Calu3 (cell line): ENCODE measurements at regions not wholly inside any gene's neighbourhood (a gene's known extent, or its start where the extent isn't known, plus 50 kb on each side); places are given as distances from the start of the nearest gene placed in this dataset.

Experiments used
- BruUV-seq: library from RNA; stranded (reverse); fragments of 400-500 nt; replicated peaks from 2 replicates; lab custom pipeline; 2021; lab: Mats Ljungman, UMichigan
- CTCF ChIA-PET: fragments of 300-600 bp; sonication (Branson Sonifier 250); formaldehyde crosslinking; loops from one replicate; lab custom pipeline; 2022; ENCODE audit warnings: antibody characterized with exemption; lab: Charles Lee
- DNase-seq: peaks from one replicate; pipeline ENCODE4 v3.0.0; 2022
- H3K27ac Mint-ChIP-seq: one replicate; pipeline ENCODE4 v1.8.0; 2022; ENCODE audit warnings: mixed read lengths; ENCODE audit not compliant: unreplicated experiment
- H3K27me3 Mint-ChIP-seq: one replicate; pipeline ENCODE4 v1.8.0; 2022; ENCODE audit warnings: mixed read lengths; ENCODE audit not compliant: unreplicated experiment
- H3K36me3 Mint-ChIP-seq: one replicate; pipeline ENCODE4 v1.8.0; 2022; ENCODE audit warnings: mild to moderate bottlenecking, moderate library complexity, mixed read lengths; ENCODE audit not compliant: insufficient read depth, unreplicated experiment
- H3K4me1 Mint-ChIP-seq: one replicate; pipeline ENCODE4 v1.8.0; 2022; ENCODE audit warnings: mild to moderate bottlenecking, low read depth, mixed read lengths; ENCODE audit not compliant: unreplicated experiment
- H3K4me3 Mint-ChIP-seq: one replicate; pipeline ENCODE4 v1.8.0; 2022; ENCODE audit warnings: mild to moderate bottlenecking, low read depth, moderate library complexity, mixed read lengths; ENCODE audit not compliant: unreplicated experiment
- H3K9me3 Mint-ChIP-seq: one replicate; pipeline ENCODE4 v1.8.0; 2022; ENCODE audit warnings: low read depth, mixed read lengths; ENCODE audit not compliant: unreplicated experiment
- intact Hi-C: fragments of 100-400 bp; cut with micrococcal nuclease; formaldehyde crosslinking; loops from one replicate; pipeline ENCODE4 v1.10.0; 2022; ENCODE audit not compliant: unreplicated experiment
- TF ChIP-seq, protein P1 (sequence below): fragments of 200-600 bp; IDR thresholded peaks from one replicate; pipeline ENCODE4 v1.8.0; 2022; ENCODE audit warnings: antibody characterized with exemption; ENCODE audit not compliant: unreplicated experiment

DNA sequence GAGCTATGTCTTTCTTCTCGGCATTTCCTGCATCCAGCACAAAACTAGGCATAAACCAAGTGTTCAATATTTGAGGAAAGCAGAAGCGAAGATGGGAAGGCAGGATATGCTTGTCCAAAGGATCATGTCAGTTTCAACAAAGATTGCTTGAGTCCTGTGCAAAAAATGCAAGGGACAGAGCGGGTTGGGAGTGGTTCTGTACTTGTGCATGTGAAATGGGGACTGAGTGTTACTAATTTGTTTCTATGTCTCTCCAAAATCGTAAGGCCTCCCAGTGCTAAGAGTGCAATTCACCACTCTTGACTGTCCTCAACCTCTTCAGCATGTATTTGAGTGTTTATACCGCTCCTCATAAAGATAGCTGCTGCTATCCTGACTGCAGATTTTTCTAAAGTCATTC lies 166.2 kb downstream of the DLEU7 start:
- TF ChIP-seq, protein P1, sequence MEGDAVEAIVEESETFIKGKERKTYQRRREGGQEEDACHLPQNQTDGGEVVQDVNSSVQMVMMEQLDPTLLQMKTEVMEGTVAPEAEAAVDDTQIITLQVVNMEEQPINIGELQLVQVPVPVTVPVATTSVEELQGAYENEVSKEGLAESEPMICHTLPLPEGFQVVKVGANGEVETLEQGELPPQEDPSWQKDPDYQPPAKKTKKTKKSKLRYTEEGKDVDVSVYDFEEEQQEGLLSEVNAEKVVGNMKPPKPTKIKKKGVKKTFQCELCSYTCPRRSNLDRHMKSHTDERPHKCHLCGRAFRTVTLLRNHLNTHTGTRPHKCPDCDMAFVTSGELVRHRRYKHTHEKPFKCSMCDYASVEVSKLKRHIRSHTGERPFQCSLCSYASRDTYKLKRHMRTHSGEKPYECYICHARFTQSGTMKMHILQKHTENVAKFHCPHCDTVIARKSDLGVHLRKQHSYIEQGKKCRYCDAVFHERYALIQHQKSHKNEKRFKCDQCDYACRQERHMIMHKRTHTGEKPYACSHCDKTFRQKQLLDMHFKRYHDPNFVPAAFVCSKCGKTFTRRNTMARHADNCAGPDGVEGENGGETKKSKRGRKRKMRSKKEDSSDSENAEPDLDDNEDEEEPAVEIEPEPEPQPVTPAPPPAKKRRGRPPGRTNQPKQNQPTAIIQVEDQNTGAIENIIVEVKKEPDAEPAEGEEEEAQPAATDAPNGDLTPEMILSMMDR: no peak
- no peaks in the 10 kb centered on the region for H3K27me3 Mint-ChIP-seq
- H3K36me3 Mint-ChIP-seq: peaks cover 11% of the 10 kb centered on the region
- intact Hi-C loops: no loop called here
- CTCF ChIA-PET: interaction anchor here (1.0 kb wide), 1 partner anchor 235 kb away, joined by 4 read pairs; no protein-coding TSS in a partner anchor
- DNase-seq: no peak
- H3K9me3 Mint-ChIP-seq: no peaks in the 10 kb centered on the region
- no peak overlapping the region for H3K27ac Mint-ChIP-seq
- no peaks in the 10 kb centered on the region for H3K4me1 Mint-ChIP-seq
- no peak overlapping the region for H3K4me3 Mint-ChIP-seq
- no TSS peak for BruUV-seq

DNA sequence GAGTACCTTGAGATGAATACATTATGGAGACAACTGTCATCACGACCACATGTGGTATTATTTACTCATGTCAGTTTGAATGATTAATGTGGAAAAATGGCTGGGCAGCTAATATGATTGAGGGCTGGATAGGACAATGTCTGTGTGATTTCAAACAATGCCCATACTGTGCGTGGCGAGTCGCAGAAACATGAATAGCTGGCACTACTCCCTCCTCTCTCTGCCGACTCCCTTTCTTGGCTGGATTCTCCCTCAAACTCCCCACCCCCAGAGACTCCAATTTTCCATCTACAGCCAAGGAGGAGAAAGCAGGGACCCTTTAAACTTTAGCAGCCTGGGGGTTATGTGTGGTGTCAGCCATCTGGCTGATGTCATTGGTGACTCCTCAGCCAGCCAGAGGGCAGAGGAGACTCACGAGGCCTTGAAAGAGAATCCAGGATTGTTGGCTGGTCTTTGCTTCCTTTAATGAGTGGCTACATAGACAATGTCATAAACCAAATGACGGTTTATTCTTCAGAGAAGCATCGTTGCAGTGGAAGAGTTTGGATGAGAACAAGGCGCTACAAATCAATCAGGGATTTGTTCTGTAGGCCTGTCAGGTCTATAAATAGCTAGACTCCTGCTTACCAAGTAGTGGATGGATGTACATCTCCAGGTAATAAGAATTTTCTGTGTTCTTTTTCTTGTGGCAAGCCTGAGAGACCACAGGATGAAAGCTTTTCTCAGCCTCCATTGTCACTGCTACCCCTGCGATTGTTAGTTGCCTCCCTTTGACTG lies 165.6 kb downstream of the DLEU7 start:
- no peak overlapping the region for H3K4me3 Mint-ChIP-seq
- intact Hi-C loops: no loop called here
- H3K27me3 Mint-ChIP-seq: no peaks in the 10 kb centered on the region
- H3K9me3 Mint-ChIP-seq: no peaks in the 10 kb centered on the region
- CTCF ChIA-PET: no interaction called here
- peak; percentile 8 for DNase-seq
- no peaks in the 10 kb centered on the region for H3K4me1 Mint-ChIP-seq
- peaks cover 11% of the 10 kb centered on the region for H3K36me3 Mint-ChIP-seq
- peak overlapping the region; percentile 61 for H3K27ac Mint-ChIP-seq
- BruUV-seq: no TSS peak
- TF ChIP-seq, protein P1: no peak

DNA sequence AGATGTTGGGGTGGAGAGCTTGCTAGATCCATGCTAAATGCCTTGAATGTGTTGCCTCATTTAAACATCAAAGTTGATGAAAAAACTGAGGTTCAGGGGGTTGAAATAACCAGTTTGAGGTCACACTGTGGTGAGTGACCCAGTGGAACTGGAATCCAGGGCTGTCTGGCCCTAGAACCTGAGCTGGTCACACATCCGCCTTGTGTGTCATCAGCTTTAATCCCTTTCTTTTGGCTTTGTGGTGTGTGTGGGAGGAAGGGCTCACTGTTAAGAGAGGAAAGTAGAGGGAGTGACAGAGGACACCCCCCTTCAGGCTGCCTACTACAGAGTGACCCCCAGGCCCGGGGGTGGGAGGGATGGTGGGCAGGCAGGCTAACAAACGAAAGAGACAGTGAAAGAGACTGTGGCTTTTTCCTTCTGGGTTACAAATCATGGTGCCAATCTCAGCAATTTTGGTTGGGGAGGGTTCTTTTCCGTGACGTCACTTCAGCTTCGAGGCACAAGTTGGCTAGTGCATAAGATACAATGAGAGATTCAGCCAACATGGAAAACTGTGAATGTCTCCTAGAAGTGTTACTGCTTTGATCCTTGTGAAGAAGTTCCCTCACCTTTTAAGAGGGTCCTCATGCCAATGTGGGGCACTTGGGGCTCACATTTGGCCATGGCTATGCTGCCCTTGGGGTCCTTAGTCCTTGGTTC lies 164.9 kb downstream of the DLEU7 start:
- Mint-ChIP-seq H3K27me3 (no peaks in the 10 kb centered on the region), H3K4me1 (no peaks in the 10 kb centered on the region)

DNA sequence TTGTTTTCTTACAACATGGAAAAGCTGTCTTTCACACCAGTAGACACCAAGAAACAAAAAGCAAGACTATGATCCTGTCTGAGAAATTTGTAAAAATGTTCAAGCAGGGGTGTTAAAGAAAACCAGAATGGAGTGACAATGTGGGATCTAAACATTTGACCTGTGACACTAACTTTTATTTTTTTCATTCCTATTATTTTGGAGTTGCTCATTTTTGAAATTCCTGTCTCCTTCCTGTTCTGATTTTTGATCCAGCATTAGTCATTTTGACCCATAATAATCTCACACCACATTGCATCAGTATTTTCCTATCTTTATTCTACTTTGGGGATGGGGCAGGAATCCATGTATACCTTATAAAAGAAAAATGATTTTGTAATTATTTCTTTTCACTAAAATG lies 164.2 kb downstream of the DLEU7 start:
- CTCF ChIA-PET: no interaction called here
- intact Hi-C loops: no loop called here
- TF ChIP-seq, protein P1: no peak
- peak overlapping the region; percentile 41 for H3K27ac Mint-ChIP-seq
- no peaks in the 10 kb centered on the region for H3K27me3 Mint-ChIP-seq
- no TSS peak for BruUV-seq
- no peak overlapping the region for H3K4me3 Mint-ChIP-seq
- H3K9me3 Mint-ChIP-seq: no peaks in the 10 kb centered on the region
- H3K4me1 Mint-ChIP-seq: no peaks in the 10 kb centered on the region
- peaks cover 11% of the 10 kb centered on the region for H3K36me3 Mint-ChIP-seq
- DNase-seq: no peak

More for the DNA sequence above, 164.9 kb downstream of the DLEU7 start:
- H3K4me3 Mint-ChIP-seq: no peak overlapping the region
- peak overlapping the region; percentile 41 for H3K27ac Mint-ChIP-seq
- intact Hi-C loops: no loop called here
- BruUV-seq: no TSS peak
- CTCF ChIA-PET: no interaction called here
- no peaks in the 10 kb centered on the region for H3K9me3 Mint-ChIP-seq
- H3K36me3 Mint-ChIP-seq: peaks cover 11% of the 10 kb centered on the region
- TF ChIP-seq, protein P1: no peak
- peak; percentile 3 for DNase-seq
